ELR (cell line): ENCODE measurements at regions not wholly inside any gene's neighbourhood (a gene's known extent, or its start where the extent isn't known, plus 50 kb on each side); places are given as distances from the start of the nearest gene placed in this dataset.
A peak's percentile ranks its signal among the peaks of the same experiment; 100 is the strongest.
"Not testable (repeated sequence)": the region's sequence is repeated elsewhere in the genome, so short reads cannot be mapped to it uniquely, and the experiment has no call there.

Experiments
- DNase-seq: peaks from one replicate; pipeline ENCODE4 v3.0.0-alpha.2; 2015; ENCODE audit warnings: low read depth

- DNase-seq: no peak
Observed at GRCh38 chr13:87206708-87207107, 464.5 kb upstream of the SLITRK5 start.

GRCh38 chr13:87207280-87208003 lies 463.7 kb upstream of the SLITRK5 start:
- no peak for DNase-seq

GRCh38 chr13:87208636-87209035 lies 462.5 kb upstream of the SLITRK5 start:
- no peak for DNase-seq

GRCh38 chr13:87234981-87235380 lies 436.2 kb upstream of the SLITRK5 start:
- DNase-seq: no peak

- DNase-seq: peak; percentile 36
Observed at GRCh38 chr13:87235621-87236020, 435.6 kb upstream of the SLITRK5 start.

GRCh38 chr13:87244256-87244890 lies 426.8 kb upstream of the SLITRK5 start:
- DNase-seq: peak; percentile 17

GRCh38 chr13:87249847-87250246 lies 421.3 kb upstream of the SLITRK5 start:
- DNase-seq: not testable (repeated sequence)

GRCh38 chr13:87255394-87255793 lies 415.8 kb upstream of the SLITRK5 start:
- no peak for DNase-seq

GRCh38 chr13:87259479-87260083 lies 411.6 kb upstream of the SLITRK5 start:
- DNase-seq: peak; percentile 61

GRCh38 chr13:87274209-87274819 lies 396.9 kb upstream of the SLITRK5 start:
- DNase-seq: peak; percentile 71

- DNase-seq: peak; percentile 24
Observed at GRCh38 chr13:87280139-87280538, 391.0 kb upstream of the SLITRK5 start.

GRCh38 chr13:87287721-87288120 lies 383.4 kb upstream of the SLITRK5 start:
- no peak for DNase-seq

GRCh38 chr13:87295636-87296035 lies 375.5 kb upstream of the SLITRK5 start:
- peak; percentile 38 for DNase-seq

GRCh38 chr13:87302034-87302433 lies 369.1 kb upstream of the SLITRK5 start:
- DNase-seq: no peak

GRCh38 chr13:87302931-87303330 lies 368.2 kb upstream of the SLITRK5 start:
- no peak for DNase-seq

GRCh38 chr13:87311165-87311564 lies 360.0 kb upstream of the SLITRK5 start:
- DNase-seq: peak; percentile 20

GRCh38 chr13:87314822-87315221 lies 356.3 kb upstream of the SLITRK5 start:
- DNase-seq: no peak

- no peak for DNase-seq
Observed at GRCh38 chr13:87322386-87322785, 348.8 kb upstream of the SLITRK5 start.

- DNase-seq: no peak
Observed at GRCh38 chr13:87324558-87324957, 346.6 kb upstream of the SLITRK5 start.

- no peak for DNase-seq
Observed at GRCh38 chr13:87331178-87331577, 340.0 kb upstream of the SLITRK5 start.

- no peak for DNase-seq
Observed at GRCh38 chr13:87333599-87333998, 337.6 kb upstream of the SLITRK5 start.

- DNase-seq: no peak
Observed at GRCh38 chr13:87334176-87334575, 337.0 kb upstream of the SLITRK5 start.

- not testable (repeated sequence) for DNase-seq
Observed at GRCh38 chr13:87336346-87336889, 334.8 kb upstream of the SLITRK5 start.
